ENCODE measurements at regions not wholly inside any gene's neighbourhood (a gene's known extent, or its start where the extent isn't known, plus 50 kb on each side); places are given as distances from the start of the nearest gene placed in this dataset.

- TF ChIP-seq CTCF (IDR thresholded peaks at IDR 0.05): no peak
- no peak for TF ChIP-seq POLR2A (IDR thresholded peaks at IDR 0.05)
These were observed 90.1 kb downstream of the CHST2 start for GRCh38 chr3:143209715-143210059.
